ENCODE measurements at regions not wholly inside any gene's neighbourhood (a gene's known extent, or its start where the extent isn't known, plus 50 kb on each side); places are given as distances from the start of the nearest gene placed in this dataset.
"Not testable (repeated sequence)": the region's sequence is repeated elsewhere in the genome, so short reads cannot be mapped to it uniquely, and the experiment has no call there.

DNA sequence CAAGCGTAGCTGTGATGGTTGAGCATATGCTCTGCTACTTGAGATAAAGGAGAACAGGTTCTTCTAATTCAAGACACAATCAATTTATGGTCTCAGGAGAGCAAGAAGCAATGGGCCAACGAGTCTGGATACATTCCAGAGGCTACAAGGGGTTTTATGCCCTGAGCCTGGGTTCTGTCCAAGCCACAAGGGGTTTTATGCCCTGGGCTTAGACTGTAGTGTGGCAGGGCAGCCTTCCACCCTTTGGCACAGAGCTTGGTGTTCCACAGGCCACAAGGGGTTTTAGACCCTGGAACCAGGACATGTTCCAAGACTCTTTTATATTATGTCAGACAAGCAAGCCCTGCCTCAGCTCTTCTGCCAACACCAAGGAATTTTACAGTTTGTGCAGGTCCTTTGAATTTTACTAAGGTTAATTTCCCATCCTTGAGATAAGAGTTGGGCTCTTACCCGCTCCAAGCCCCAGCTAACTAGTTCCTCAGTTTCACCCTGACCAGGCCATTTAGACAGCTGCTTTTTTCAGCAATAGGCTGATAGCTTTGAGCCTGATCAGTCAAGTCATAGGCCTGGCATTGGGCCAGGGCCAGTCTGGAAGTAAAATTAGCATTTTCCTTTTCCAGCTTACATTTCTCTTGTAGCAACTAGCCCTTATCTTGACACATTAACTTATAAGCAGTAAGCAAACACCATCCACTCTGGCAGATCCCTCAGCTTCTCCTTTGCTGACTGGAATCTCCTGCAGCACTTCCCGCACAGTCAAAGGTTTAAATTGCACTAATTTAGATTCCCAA is 95.0 kb downstream of the ZNF737 start:
- DNase-seq = no peak

DNA sequence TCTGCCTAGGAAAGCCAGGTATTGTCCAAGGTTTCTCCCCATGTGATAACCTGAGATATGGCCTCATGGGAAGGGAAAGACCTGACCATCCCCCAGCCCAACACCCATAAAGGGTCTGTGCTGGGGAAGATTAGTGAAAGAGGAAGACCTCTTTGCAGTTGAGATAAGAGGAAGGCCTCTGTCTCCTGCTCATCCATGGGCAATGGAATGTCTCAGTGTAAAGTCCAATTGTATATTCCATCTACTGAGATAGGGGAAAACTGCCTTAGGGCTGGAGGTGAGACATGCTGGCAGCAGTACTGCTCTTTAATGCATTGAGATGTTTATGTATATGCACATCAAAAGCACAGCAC is 99.0 kb downstream of the ZNF737 start:
- H3K27me3 ChIP-seq, H3K4me1 ChIP-seq, H3K4me3 ChIP-seq, H3K9me3 ChIP-seq, H3K36me3 ChIP-seq, DNase-seq, H3K27ac ChIP-seq: not testable (repeated sequence)

More for the DNA sequence above, 95.0 kb downstream of the ZNF737 start:
- no peak overlapping the region for H3K27ac ChIP-seq
- H3K4me3 ChIP-seq = no peak overlapping the region
- no peaks in the 10 kb centered on the region for H3K36me3 ChIP-seq
- TF ChIP-seq, protein P1, sequence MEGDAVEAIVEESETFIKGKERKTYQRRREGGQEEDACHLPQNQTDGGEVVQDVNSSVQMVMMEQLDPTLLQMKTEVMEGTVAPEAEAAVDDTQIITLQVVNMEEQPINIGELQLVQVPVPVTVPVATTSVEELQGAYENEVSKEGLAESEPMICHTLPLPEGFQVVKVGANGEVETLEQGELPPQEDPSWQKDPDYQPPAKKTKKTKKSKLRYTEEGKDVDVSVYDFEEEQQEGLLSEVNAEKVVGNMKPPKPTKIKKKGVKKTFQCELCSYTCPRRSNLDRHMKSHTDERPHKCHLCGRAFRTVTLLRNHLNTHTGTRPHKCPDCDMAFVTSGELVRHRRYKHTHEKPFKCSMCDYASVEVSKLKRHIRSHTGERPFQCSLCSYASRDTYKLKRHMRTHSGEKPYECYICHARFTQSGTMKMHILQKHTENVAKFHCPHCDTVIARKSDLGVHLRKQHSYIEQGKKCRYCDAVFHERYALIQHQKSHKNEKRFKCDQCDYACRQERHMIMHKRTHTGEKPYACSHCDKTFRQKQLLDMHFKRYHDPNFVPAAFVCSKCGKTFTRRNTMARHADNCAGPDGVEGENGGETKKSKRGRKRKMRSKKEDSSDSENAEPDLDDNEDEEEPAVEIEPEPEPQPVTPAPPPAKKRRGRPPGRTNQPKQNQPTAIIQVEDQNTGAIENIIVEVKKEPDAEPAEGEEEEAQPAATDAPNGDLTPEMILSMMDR (IDR thresholded peaks at IDR 0.05) = no peak
- no peak for TF ChIP-seq POLR2A (IDR thresholded peaks at IDR 0.05)
- peaks cover 0 to 5% (median 0%) of the 10 kb centered on the region in 4 donors for H3K9me3 ChIP-seq
- H3K4me1 ChIP-seq = no peaks in the 10 kb centered on the region
- no peaks in the 10 kb centered on the region for H3K27me3 ChIP-seq

DNA sequence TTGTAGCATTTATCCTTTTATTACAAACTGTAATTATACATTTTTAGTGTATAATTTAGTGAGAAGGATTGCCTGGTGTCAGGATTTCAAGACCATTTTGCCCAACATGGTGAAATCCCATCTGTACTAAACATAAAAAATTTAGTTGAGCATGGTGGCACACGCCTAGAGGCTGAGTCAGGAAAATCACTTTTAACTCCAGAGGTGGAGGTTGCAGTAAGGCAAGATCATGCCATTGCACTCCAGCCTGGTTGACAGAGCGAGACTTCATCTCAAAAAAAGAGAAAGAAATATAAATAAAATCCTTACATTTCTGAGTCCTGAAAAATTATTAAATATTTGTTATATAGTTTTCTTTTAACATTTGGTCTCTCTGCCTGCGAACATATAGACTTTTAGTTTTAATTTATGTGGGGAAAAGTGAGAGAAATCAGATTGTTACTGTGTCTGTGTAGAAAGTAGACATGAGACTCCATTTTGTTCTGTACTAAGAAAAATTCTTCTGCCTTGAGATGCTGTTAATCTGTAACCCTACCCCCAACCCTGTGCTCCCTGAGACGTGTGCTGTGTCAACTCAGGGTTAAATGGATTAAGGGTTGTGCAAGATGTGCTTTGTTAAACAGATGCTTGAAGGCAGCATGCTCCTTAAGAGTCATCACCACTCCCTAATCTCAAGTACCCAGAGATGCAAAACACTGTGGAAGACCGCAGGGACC is 99.5 kb downstream of the ZNF737 start:
- not testable (repeated sequence) for DNase-seq, H3K36me3 ChIP-seq, H3K4me3 ChIP-seq, H3K9me3 ChIP-seq, H3K27ac ChIP-seq, H3K27me3 ChIP-seq, H3K4me1 ChIP-seq

DNA sequence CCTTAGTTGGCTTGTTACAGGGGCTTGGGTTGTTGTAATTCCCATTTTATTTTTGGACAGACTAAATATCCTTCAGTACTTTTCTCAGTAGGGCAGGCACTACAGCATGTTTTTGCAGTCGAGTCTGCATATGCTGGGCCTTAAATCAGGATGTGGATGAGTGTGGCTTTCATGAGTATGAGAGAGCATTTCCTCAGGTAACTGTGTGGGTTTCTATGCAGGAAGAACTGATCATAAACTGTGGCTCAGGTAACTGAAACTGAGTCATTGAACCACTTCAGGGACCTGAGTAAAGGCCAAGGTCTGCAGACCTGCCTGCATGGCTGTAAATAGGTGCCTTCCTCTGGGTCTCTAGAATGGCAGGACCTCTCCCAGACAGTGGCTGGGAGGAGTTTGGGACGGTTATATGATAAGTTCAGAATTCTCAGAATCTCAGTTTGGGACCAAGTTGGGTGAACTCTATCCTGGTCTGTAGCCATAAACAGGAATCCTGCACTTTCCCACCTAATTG is 112.1 kb downstream of the ZNF737 start:
- TF ChIP-seq, protein P1 (IDR thresholded peaks at IDR 0.05) = no peak
- no peaks in the 10 kb centered on the region for H3K4me1 ChIP-seq
- no peaks in the 10 kb centered on the region for H3K36me3 ChIP-seq
- H3K9me3 ChIP-seq = no peaks in the 10 kb centered on the region
- no peak overlapping the region for H3K27ac ChIP-seq
- no peak overlapping the region for H3K4me3 ChIP-seq
- no peak for DNase-seq
- no peaks in the 10 kb centered on the region for H3K27me3 ChIP-seq

DNA sequence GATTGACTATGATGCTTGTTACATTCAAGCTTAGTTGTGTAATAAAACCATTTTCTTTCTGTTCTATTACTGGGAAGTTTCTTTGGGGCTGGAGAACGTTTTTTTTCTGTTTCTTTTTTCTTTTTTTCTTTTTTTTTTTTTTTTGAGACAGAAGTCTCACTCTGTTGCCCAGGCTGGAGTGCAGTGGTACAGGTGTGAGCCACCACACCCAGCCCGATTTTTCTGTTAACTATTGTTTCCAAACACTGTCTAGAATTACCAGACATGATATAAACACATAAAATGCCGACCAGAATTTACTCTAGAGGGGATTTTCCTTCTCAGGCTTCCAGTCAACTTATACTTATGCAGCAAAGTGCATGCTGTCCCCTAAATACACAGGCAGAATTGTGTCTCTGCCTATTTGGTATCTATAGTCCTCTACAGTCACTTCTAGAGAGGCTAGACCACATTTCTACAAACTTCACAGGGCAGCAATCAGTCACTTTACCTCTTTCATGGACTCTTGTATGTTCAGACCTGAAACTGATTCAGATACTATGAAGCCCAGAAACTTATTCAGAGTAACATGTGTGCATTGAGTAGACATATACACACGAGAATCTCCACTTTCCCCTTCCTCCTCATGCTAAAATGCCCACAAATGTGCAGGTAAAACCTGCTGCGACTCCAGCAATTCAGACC is 121.2 kb downstream of the ZNF737 start:
- Histone ChIP-seq H3K4me3 (no peak overlapping the region), H3K36me3 (no peaks in the 10 kb centered on the region), H3K27me3 (no peaks in the 10 kb centered on the region), H3K27ac (no peak overlapping the region), H3K9me3 (peaks cover 0 to 4% (median 0%) of the 10 kb centered on the region in 4 donors), H3K4me1 (no peaks in the 10 kb centered on the region)
- no peak for DNase-seq
- TF ChIP-seq, protein P1 (IDR thresholded peaks at IDR 0.05) = no peak
- TF ChIP-seq POLR2A (IDR thresholded peaks at IDR 0.05) = no peak

DNA sequence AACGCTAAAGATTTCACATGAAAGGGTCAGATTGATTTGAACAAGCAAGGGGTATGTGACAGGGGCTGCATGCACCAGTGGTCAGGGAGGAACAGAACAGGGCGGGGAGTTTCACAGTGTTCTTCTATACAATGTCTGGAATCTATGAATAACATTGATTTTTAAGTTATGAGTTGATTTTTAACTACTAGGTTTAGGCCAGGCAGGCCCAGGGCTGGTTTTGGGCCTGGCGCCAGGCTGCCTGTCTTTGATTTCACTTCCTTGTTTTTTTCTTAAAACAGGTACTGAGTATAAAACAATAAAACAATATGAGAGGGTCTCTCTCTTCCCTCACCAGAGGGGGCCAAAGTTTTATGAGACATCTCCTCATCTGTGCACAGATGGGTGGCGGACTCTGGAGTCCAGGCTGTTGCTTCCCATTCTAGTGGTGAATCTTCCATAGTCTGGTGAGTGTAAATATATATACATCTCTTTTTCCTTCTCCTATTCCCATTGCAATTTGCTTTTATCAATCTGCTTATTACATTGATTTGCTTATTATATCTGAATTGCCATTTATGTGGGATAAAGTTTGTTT is 133.2 kb downstream of the ZNF737 start:
- not testable (repeated sequence) for H3K4me1 ChIP-seq, H3K36me3 ChIP-seq, H3K4me3 ChIP-seq, H3K9me3 ChIP-seq, H3K27me3 ChIP-seq, DNase-seq
- H3K27ac ChIP-seq = peak overlapping the region in 1 of 4 donors; percentile 35

DNA sequence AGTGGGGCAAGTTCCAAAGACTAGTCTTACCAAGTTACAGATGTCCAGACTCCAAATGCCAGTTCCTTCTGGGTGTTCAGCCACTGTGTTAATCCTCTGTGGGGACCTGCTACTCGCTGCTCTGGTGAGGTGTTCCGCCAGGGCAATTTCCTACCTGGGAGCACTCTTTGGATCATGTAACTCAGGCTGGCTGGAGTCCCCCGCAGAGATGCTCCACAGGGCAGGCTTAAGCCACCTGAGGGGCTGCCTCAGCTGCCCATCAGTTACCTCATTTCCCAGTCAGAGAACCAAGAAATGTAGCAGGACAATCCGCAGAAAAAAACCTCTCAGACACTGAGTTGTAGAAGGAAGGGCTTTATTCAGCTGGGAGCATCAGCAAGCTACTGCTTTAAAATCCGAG is 133.8 kb downstream of the ZNF737 start:
- no peak for DNase-seq
- Histone ChIP-seq H3K4me1 (no peaks in the 10 kb centered on the region), H3K27me3 (no peaks in the 10 kb centered on the region), H3K27ac (peak overlapping the region in 1 of 4 donors; percentile 35), H3K4me3 (no peak overlapping the region), H3K36me3 (no peaks in the 10 kb centered on the region), H3K9me3 (no peaks in the 10 kb centered on the region)
- TF ChIP-seq POLR2A (IDR thresholded peaks at IDR 0.05) = no peak
- TF ChIP-seq, protein P1 (IDR thresholded peaks at IDR 0.05) = no peak
